Psoas muscle (tissue), 7 donors: ENCODE measurements at regions not wholly inside any gene's neighbourhood (a gene's known extent, or its start where the extent isn't known, plus 50 kb on each side); places are given as distances from the start of the nearest gene placed in this dataset.

Experiments used
- ATAC-seq, 4 donors: fragments of 200-7000 bp; cut with Tn5 transposase; one replicate each; pipeline ENCODE4 v1.9.1; 2020; ENCODE audit warnings: moderate library complexity in 3 of 4, mild to moderate bottlenecking in 2 of 4
- DNase-seq, 2 donors: peaks; one replicate each; pipeline ENCODE4 v3.0.0-alpha.2; 2020
- H3K27ac ChIP-seq: fragments of 200-600 bp; one replicate; pipeline ENCODE4 v1.8.0; 2022
- H3K27me3 ChIP-seq, 3 donors: fragments of 200-600 bp in 1 of 3; one replicate each; pipeline versions ENCODE4 v1.6.1 to v1.8.0; 2013 to 2022; ENCODE audit warnings: low read length in 2 of 3, mild to moderate bottlenecking in 2 of 3, moderate library complexity in 1 of 3; ENCODE audit not compliant: insufficient read depth in 3 of 3
- H3K36me3 ChIP-seq, 2 donors: fragments of 200-600 bp in 1 of 2; one replicate each; pipeline versions ENCODE4 v1.6.1 to v1.8.0; 2013 to 2022; ENCODE audit warnings: low read depth in 1 of 2, mild to moderate bottlenecking in 1 of 2, moderate library complexity in 1 of 2; ENCODE audit not compliant: insufficient read depth in 1 of 2
- H3K4me1 ChIP-seq: fragments of 200-600 bp; one replicate; pipeline ENCODE4 v1.8.0; 2022
- H3K4me3 ChIP-seq: fragments of 200-600 bp; one replicate; pipeline ENCODE4 v1.8.0; 2022; ENCODE audit warnings: mild to moderate bottlenecking
- H3K9me3 ChIP-seq: fragments of 200-600 bp; one replicate; pipeline ENCODE4 v1.8.0; 2022
- WGBS, 3 donors: extraction: QIAGEN DNeasy Blood & Tissue Kit; methylation state at CpG; one replicate each; pipeline versions ENCODE4 v1.1.6 to v1.1.7; 2013; 5-methylcytosine and 5-hydroxymethylcytosine counted together
- intact Hi-C, 2 donors: fragments of 100-400 bp; cut with DNase I; formaldehyde crosslinking; loops; one replicate each; pipeline versions ENCODE4 v1.11.0 to v1.14.2; 2022
- TF ChIP-seq, protein P1 (sequence below): fragments of 200-600 bp; IDR thresholded peaks from one replicate; pipeline ENCODE4 v1.8.0; 2022; ENCODE audit warnings: antibody characterized with exemption
- donor health status: healthy with polysubstance abuse.
- donor health status: DM: no; HTN: no; CAD: no; lungs with moderate emphysema.
- donor health status: Bipolar disorder and iron deficiency.
- donor health status: healthy.
- donor health status: DM: yes; HTN: yes; CAD: no.
- donor health status: DM: no; HTN: no; CAD: no.
- donor health status: DM: yes; HTN: yes; CAD: no.

DNA sequence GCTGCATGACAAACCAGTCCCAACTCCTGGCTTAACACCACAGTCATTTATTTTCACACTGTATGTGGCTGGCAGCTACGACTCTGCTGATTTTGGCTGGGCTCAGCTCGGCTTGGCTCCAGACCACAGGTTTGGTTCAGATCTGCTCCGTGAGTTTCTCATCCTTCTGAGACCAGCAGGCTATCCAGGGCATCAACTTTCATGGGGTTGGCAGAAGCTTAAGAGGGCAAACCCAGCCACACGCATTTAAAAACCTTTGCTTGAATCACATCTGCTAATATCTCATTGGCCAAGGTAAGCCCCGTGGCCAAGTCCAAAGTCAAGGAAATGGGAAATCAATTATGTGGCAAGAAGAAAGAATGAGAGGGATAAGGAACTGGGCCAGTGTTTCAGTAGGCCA lies 574.2 kb downstream of the MATN1 start:
- Histone ChIP-seq H3K9me3 (no peaks in the 10 kb centered on the region), H3K27me3 (peaks cover 3 to 9% (median 5%) of the 10 kb centered on the region in 3 donors), H3K36me3 (no peaks in the 10 kb centered on the region), H3K27ac (no peak overlapping the region), H3K4me3 (no peak overlapping the region), H3K4me1 (no peaks in the 10 kb centered on the region)
- 33 to 38% (median 36%) methylated on average over 5 of the region's 5 CpGs for WGBS, 3 donors
- DNase-seq (no peak), ATAC-seq (no peak)
- intact Hi-C loops = no loop called here
- TF ChIP-seq, protein P1, sequence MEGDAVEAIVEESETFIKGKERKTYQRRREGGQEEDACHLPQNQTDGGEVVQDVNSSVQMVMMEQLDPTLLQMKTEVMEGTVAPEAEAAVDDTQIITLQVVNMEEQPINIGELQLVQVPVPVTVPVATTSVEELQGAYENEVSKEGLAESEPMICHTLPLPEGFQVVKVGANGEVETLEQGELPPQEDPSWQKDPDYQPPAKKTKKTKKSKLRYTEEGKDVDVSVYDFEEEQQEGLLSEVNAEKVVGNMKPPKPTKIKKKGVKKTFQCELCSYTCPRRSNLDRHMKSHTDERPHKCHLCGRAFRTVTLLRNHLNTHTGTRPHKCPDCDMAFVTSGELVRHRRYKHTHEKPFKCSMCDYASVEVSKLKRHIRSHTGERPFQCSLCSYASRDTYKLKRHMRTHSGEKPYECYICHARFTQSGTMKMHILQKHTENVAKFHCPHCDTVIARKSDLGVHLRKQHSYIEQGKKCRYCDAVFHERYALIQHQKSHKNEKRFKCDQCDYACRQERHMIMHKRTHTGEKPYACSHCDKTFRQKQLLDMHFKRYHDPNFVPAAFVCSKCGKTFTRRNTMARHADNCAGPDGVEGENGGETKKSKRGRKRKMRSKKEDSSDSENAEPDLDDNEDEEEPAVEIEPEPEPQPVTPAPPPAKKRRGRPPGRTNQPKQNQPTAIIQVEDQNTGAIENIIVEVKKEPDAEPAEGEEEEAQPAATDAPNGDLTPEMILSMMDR = no peak

DNA sequence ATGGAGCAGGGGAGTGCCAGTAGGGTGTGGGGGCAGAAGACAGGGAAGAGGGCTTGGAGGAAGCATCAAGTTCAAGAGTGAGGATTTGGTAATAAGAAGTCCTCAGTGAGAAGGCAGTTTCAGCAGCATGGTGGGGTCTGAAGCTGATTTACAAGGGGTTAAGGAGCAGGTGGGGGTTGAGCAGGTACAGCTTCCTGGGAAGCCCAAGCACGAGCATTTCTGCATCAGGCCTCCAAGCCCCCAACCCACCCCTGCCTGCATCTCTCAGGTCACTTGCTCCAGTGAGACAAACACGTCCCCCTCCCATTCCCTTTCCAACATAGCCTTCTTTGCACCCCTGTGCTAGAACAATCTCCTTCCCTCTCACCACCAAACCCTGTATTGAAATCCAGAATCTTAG lies 574.7 kb downstream of the MATN1 start:
- Histone ChIP-seq H3K4me1 (no peaks in the 10 kb centered on the region), H3K4me3 (no peak overlapping the region), H3K36me3 (no peaks in the 10 kb centered on the region), H3K9me3 (no peaks in the 10 kb centered on the region), H3K27me3 (peaks cover 3 to 9% (median 5%) of the 10 kb centered on the region in 3 donors), H3K27ac (no peak overlapping the region)
- DNase-seq (no peak), ATAC-seq (no peak)
- 54 to 68% (median 62%) methylated on average over 2 of the region's 2 CpGs for WGBS, 3 donors
- TF ChIP-seq, protein P1 = no peak
- intact Hi-C loops = no loop called here

DNA sequence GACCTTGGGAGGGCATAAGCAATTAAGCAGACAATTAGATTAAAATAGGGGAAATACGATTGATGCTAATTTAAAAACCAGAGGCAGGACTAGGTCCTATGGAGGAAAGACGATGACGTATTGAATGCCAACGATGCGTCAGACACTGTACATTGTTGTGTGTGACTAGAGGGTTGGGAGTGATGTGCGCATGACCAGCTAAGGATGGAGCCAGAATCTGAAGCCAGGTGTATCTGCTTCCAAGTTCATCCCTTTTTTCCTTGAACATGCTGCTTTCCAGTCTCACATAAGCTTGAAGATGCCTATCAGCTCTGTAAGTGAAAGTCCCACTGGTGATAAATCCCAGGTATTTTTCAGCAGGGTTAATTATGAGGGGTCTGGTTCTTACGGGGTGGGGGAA lies 576.2 kb downstream of the MATN1 start:
- DNase-seq (no peak), ATAC-seq (no peak)
- no peaks in the 10 kb centered on the region for H3K36me3 ChIP-seq
- H3K4me1 ChIP-seq = no peaks in the 10 kb centered on the region
- peaks cover 0 to 9% (median 7%) of the 10 kb centered on the region in 3 donors for H3K27me3 ChIP-seq
- H3K9me3 ChIP-seq = no peaks in the 10 kb centered on the region
- intact Hi-C loops = no loop called here
- TF ChIP-seq, protein P1 = no peak
- H3K4me3 ChIP-seq = no peak overlapping the region
- 81 to 90% (median 85%) methylated on average over 7 of the region's 7 CpGs for WGBS, 3 donors
- H3K27ac ChIP-seq = no peak overlapping the region

DNA sequence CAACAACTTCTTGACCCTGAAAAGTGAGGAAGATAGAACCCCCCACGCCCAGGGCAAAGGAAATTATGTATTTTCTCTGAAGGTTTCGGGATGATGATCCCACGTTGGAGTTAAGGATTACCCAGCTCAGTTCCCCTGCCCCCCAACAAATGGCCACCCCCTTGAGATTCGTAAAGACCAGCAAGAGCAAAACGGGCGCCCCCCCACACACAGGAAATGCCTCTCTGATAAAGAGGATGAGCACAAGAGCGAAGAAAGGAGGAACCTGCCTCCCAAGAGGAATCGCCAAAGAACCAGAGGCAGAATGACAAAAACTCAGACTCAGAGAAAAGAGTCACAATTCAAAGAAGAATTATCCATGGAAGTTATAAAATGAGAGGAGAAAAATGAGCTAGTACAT lies 576.9 kb downstream of the MATN1 start:
- TF ChIP-seq, protein P1 = no peak
- no peak for DNase-seq
- Histone ChIP-seq H3K4me3 (no peak overlapping the region), H3K4me1 (no peaks in the 10 kb centered on the region), H3K9me3 (no peaks in the 10 kb centered on the region), H3K27ac (no peak overlapping the region), H3K27me3 (peaks cover 0 to 9% (median 7%) of the 10 kb centered on the region in 3 donors), H3K36me3 (no peaks in the 10 kb centered on the region)
- ATAC-seq = no peak
- whole genome bisulfite sequencing, 3 donors = 56% methylated on average over 8 of the region's 8 CpGs
- intact Hi-C loops = no loop called here

DNA sequence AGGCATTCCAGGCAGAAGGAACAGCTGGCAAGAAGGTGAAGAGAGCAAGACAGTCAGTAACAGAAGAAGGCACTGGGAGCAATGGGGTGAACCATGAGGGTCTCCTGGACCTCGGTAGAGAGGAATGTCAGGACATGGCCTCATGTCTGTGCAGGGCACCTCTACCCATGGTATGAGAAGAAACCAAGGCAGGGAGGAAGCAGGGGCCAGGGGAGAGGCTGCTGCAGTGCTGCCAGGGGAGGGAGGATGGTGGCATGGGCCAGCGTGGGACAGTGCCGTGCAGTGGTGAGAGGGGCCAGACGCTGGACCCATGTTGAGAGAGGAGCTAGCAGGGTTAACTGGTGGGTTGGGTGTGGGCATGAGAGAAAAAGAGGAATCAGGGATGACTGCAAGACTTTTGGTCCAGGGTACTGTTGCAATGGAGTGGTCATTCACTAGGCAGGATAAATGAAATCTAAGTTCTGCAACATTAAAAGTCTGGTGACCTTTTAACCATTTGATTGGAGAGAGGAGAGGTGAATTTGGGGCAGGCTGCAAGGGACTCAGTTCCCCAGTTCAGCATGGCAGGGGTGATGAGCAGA lies 577.6 kb downstream of the MATN1 start:
- 62 to 72% (median 71%) methylated on average over 4 of the region's 4 CpGs for WGBS, 3 donors
- Histone ChIP-seq H3K9me3 (no peaks in the 10 kb centered on the region), H3K4me1 (no peaks in the 10 kb centered on the region), H3K36me3 (no peaks in the 10 kb centered on the region), H3K4me3 (no peak overlapping the region), H3K27me3 (peaks cover 0 to 9% (median 7%) of the 10 kb centered on the region in 3 donors), H3K27ac (no peak overlapping the region)
- intact Hi-C loops = no loop called here
- no peak for ATAC-seq
- TF ChIP-seq, protein P1 = no peak
- DNase-seq = no peak
